Stimulated activated CD4-positive, alpha-beta T cell treated with anti-CD3 and anti-CD28 coated beads, TNF-alpha, amount 100 ng/mL, for 48 hours (primary cell): ENCODE measurements at regions not wholly inside any gene's neighbourhood (a gene's known extent, or its start where the extent isn't known, plus 50 kb on each side); places are given as distances from the start of the nearest gene placed in this dataset.
"Not testable (repeated sequence)": the region's sequence is repeated elsewhere in the genome, so short reads cannot be mapped to it uniquely, and the experiment has no call there.

Source experiments
- DNase-seq, 3 donors: peaks; one replicate each; pipeline ENCODE4 v3.0.0-alpha.2; 2020; ENCODE audit warnings: low read depth in 3 of 3

GRCh38 chr10:57960406-57960805, 307.3 kb downstream of the IPMK start:
- no peak for DNase-seq

- DNase-seq, result no peak
These were observed 308.2 kb downstream of the IPMK start for GRCh38 chr10:57959318-57960006.

GRCh38 chr10:57955076-57955475, 312.6 kb downstream of the IPMK start:
- no peak for DNase-seq

- no peak for DNase-seq
These were observed 315.0 kb downstream of the IPMK start for GRCh38 chr10:57952741-57953140.

- DNase-seq, result no peak
These were observed 317.2 kb downstream of the IPMK start for GRCh38 chr10:57950442-57950974.

DNA sequence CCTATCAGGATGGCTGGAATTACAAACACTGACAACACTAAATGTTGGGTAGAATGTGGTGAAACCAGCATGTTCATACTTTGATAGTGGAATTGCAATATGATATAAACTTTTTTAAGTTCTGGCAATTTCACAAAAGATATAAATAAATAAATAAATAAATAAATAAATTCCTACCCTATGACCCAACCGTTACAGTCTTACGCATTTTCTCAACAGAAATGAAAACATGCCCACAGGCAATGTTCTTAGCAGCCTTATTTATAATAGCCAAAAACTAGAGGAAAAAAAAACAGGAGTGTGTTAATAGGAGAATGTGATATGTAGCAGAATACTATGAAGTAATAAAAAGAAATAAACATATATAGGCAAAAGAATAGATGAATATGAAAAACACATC, 318.9 kb downstream of the IPMK start:
- no peak for DNase-seq

DNA sequence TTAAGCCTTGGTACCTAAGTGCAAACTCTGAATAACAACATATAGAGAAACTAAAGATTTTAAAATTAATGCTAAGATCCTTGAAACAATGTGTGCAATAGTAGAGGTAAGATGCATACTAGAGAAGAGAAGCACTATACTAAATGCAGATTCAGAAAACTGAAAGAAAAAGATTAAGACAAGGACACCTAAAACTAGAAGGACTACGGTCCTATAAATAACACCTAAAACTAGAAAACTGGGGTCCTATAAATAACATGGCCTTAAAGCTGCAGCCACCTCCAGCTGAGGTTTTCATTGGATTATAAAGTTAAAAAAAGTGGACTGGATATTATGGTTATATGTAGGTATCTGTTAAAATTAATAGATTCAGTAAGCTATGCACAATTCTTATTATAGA, 320.9 kb downstream of the IPMK start:
- DNase-seq, result no peak

GRCh38 chr10:57943701-57944100, 324.0 kb downstream of the IPMK start:
- no peak for DNase-seq

- DNase-seq, result no peak
These were observed 342.6 kb downstream of the IPMK start for GRCh38 chr10:57925045-57925444.

- DNase-seq, result no peak
These were observed 346.6 kb downstream of the IPMK start for GRCh38 chr10:57921140-57921539.

- DNase-seq, result no peak
These were observed 347.8 kb downstream of the IPMK start for GRCh38 chr10:57919864-57920263.

DNA sequence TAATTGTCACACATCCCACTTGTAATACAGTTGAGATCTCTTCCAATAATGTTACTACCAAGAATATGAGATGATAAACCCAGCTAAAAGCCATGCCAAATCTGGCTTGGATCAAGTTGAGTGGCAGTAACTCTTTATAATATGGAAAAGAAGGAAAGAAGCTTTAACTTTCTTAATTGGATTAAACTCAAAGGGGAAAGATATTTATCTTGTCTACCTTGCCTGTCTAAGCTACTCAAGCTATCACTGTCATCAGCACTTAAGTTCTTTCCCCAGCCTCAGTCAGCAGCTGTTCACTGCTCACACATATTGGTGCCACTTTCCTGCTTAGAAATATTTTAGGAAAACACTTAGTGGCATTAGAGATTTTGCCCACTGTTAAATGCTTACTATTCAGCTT, 350.7 kb downstream of the IPMK start:
- DNase-seq, result no peak

DNA sequence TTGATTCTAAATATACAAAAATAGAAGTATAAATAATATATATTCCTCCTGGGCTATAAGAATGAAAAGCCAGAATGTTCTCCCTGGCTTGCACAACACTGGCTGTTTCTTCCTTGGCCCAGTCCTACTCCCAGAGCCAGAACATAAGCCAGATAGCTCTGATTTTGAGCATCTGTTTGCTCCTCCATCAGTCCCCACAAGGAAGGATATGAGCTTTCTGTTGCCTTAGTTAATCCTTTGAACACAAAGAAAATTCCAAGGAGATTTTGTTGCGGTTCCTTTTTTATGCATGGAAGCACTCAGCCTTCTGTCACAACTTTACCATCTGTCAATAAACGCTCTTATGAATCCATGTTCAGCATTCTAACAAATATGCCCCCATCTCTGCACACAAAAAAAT, 361.8 kb downstream of the IPMK start:
- DNase-seq, result no peak

GRCh38 chr10:57905010-57905409, 362.7 kb downstream of the IPMK start:
- no peak for DNase-seq

DNA sequence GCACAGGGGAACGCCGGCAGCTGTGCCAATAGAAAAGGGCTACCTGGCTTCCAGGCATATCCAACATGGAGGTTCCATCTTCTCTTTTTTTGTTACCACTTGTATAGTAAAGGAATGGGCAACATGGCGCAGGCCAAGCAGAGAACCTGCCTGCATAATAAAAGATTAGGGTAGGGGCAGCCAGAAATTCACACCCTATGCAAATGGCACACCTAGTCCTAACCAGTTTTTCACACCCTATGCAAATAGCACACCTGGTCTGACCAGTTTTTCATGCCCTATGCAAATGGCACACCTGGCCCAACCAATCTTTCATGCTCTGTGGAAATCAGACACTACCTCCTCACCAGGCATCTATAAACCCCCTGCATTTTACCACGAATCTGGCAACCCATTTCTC, 369.5 kb downstream of the IPMK start:
- no peak for DNase-seq

- no peak for DNase-seq
These were observed 370.1 kb downstream of the IPMK start for GRCh38 chr10:57897611-57898010.

- DNase-seq, result no peak
These were observed 373.3 kb downstream of the IPMK start for GRCh38 chr10:57894361-57894760.

DNA sequence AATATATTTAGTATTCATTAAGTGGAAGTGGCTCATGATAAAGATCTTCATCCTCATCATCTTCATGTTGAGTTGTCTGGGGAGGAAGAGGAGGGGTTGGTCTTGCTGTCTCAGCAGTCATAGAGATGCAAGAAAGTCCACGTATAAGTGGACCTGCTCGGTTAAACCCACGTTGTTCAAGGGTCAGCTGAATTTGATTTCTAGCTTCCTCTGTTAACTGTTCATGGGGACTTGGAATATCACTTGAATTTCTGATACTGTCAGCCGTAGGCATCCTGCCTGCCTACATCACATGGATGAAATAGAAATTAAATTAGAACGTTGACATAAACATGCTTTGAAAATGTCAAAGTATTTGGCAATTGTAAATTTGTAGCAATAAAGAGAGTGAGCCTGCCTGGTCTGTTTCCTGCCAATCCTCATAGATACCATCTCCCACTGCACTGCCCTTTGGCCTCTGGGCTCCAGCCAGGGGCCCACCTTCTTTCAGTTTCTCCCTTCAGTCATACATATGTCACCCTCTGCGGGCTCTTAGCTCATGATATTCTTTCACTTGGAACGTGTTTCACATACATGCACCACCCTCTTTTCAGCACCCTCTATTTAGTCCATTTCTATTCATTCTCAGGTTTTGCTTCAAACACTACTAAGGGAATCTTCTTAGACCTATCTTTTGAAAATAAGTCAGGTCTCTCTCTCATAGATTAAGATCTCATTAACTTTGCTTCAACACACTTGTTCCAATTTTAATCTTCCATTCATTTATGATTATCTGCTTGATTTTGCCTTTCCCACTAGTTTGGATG, 376.3 kb downstream of the IPMK start:
- no peak for DNase-seq

GRCh38 chr10:57890691-57891090, 377.0 kb downstream of the IPMK start:
- DNase-seq, result no peak

GRCh38 chr10:57885618-57885968, 382.1 kb downstream of the IPMK start:
- not testable (repeated sequence) for DNase-seq

DNA sequence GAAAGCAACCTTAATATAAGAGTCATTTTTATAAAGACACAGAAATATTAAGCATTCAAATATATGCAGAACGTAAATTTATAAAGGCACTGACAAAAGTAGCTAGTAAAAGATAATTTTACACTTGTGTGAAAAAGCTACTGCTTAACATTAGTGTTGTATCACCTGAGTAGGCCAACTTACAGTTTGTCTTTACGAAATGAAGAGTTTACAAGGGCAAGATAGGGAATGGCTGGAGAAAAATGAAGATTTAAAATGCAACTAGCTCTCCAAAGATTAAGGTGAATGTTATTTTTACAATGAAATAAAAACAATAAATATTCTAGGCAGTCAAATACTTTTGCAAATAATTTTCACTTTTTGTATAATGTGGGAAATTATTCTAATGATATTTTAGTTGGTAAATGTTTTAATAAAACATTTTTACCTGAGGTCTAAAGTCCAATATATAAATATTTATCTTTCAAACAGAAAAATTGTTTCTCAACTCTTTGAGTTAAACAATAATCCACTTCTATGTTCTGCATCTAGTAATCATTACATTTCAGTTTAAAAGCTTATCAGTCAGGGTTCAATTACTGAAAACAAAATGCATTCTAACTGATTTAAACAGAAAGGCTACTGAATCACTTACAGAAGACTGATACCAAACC, 382.6 kb downstream of the IPMK start:
- DNase-seq, result no peak

DNA sequence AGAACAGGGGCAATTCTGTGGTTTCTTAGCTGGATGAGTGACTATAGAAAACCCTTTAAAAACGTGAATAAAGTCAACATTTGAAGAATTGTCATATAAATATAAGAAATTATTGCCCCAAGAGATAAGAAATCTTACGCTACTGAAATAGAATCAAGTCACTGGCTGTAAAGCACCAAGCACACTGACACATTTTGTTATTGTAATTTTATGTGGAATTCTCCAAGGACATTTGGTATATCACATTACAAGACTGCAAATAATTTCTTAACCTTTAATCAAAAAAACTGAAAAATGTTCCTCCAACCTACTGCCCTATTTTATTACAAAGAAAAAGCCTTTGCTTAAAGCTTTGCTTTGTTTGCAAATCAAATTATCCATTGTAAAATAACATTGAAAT, 383.3 kb downstream of the IPMK start:
- DNase-seq, result no peak
